ENCODE measurements at regions not wholly inside any gene's neighbourhood (a gene's known extent, or its start where the extent isn't known, plus 50 kb on each side); places are given as distances from the start of the nearest gene placed in this dataset.

- no peak for DNase-seq
- H3K4me3 ChIP-seq, result no peak overlapping the region
Observed at GRCh38 chr5:110063640-110064602, 374.2 kb downstream of the MAN2A1 start.

GRCh38 chr5:110064603-110065268, 375.0 kb downstream of the MAN2A1 start:
- H3K4me3 ChIP-seq, result no peak overlapping the region
- no peak for DNase-seq
- no peaks in the 10 kb centered on the region for H3K27me3 ChIP-seq
- H3K9me3 ChIP-seq, result peaks cover 6% of the 10 kb centered on the region; the same call in 1 of the 2 replicates
- no peaks in the 10 kb centered on the region for H3K36me3 ChIP-seq

More at GRCh38 chr5:110063640-110064602, 374.2 kb downstream of the MAN2A1 start:
- H3K36me3 ChIP-seq, result no peaks in the 10 kb centered on the region
- H3K9me3 ChIP-seq, result 0 out of 2 replicates have a peak, but pooled peaks cover 2% of the 10 kb centered on the region
- no peaks in the 10 kb centered on the region for H3K27me3 ChIP-seq

DNA sequence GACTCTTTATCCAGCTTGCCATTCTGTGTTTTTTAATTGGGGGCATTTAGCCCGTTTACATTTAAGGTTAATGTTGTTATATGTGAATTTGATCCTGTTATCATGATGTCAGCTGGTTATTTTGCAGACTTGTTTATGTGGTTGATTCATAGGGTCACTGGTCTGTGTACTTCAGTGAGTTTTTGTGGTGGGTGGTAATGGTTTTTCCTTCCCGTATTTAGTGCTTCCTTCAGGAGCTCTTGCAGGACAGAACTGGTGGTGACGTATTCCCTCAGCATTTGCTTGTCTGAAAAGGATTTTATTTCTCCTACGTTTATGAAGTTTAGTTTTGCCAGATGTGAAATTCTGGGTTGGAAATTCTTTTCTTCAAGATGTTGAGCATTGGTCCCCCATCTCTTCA, 381.1 kb downstream of the MAN2A1 start:
- Histone ChIP-seq H3K36me3 (no peaks in the 10 kb centered on the region), H3K4me3 (no peak overlapping the region), H3K9me3 (peaks cover 12% of the 10 kb centered on the region), H3K27me3 (no peaks in the 10 kb centered on the region)
- DNase-seq, result no peak

DNA sequence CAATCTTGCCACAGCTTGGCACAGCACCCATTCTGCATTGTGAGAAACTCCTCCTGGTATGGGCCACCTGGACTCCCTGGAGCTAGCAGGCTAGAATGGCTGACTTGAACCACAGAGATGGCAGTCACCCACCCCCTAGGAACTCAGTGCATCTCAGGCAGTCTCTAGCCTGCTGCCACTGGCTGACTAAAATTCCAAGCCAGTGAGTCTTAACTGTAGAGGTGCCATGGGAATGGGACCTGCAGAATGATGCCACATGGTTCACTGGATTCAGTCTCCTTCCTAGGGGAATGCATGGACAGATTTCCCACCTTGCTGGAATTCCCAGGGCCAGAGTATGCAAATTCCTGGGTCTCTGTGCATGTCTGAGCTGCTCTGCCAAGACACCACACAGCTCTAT, 382.9 kb downstream of the MAN2A1 start:
- Histone ChIP-seq H3K36me3 (no peaks in the 10 kb centered on the region), H3K4me3 (no peak overlapping the region), H3K9me3 (peaks cover 12% of the 10 kb centered on the region), H3K27me3 (no peaks in the 10 kb centered on the region)
- no peak for DNase-seq

DNA sequence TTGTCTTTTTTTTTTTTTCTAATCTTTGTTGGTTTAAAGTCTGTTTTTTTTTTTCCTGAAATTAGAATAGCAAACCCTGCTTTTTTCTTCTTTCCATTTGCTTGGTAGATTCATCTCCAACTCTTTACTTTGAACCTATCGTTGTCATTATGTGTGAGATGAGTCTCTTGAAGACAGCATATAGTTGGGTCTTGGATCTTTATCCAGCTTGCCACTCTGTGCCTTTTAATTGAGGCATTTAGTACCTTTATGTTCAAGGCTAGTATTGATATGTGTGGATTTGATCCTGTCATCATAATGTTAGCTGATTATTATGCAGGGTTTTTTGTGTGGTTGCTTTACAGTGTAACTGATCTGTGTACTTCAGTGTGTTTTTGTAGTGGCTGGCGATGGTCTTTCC, 383.8 kb downstream of the MAN2A1 start:
- peaks cover 12% of the 10 kb centered on the region for H3K9me3 ChIP-seq
- no peak overlapping the region for H3K4me3 ChIP-seq
- no peaks in the 10 kb centered on the region for H3K36me3 ChIP-seq
- H3K27me3 ChIP-seq, result no peaks in the 10 kb centered on the region
- DNase-seq, result no peak

DNA sequence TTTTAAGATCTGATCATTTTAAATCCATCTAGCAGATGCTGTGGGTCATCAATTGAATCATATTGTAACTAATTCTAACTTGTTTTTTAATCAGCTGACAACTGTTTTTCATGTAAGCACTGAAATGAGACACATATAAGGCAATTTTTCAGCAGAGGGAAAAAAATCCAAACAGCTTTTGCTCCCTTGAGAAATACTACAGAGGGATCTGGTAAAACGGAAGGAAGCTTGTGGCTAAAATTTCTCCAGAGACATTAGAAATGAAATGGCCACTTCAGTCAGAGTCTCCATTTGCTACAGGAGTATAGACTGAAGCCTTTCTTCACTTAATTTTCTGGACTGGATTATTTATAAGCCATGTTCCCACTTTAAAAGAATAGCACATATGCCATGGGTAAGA, 385.9 kb downstream of the MAN2A1 start:
- H3K27me3 ChIP-seq, result no peaks in the 10 kb centered on the region
- no peak for DNase-seq
- H3K9me3 ChIP-seq, result peaks cover 6% of the 10 kb centered on the region

GRCh38 chr5:110077147-110077546, 387.4 kb downstream of the MAN2A1 start:
- H3K4me3 ChIP-seq, result no peak overlapping the region
- H3K36me3 ChIP-seq, result no peaks in the 10 kb centered on the region
- no peak for DNase-seq
- 0 out of 2 replicates have a peak, but pooled peaks cover under 1% of the 10 kb centered on the region for H3K27me3 ChIP-seq
- peaks cover 6% of the 10 kb centered on the region for H3K9me3 ChIP-seq

More for the DNA sequence above, 385.9 kb downstream of the MAN2A1 start:
- Histone ChIP-seq H3K4me3 (no peak overlapping the region), H3K36me3 (no peaks in the 10 kb centered on the region)

DNA sequence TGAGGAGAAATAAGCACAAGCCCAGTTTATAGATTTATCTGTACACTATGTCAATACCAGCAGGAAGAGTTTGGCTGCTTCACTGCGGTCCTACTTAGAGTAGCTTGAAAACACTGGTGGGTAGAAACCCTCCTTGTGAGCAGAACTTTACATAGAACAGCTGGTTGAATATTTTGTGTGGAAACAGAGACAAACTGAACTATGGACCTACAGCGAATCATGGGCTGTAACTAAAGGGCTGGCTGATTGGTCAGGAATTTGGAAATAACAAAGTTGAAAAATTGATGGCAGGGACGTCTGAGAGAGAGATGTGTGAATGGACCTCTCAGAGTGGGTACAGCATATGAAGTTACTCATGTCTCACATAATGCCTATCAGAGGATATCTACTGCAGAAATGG, 392.5 kb downstream of the MAN2A1 start:
- no peaks in the 10 kb centered on the region for H3K36me3 ChIP-seq
- peaks cover 17% of the 10 kb centered on the region for H3K27me3 ChIP-seq
- no peaks in the 10 kb centered on the region for H3K9me3 ChIP-seq
- no peak overlapping the region for H3K4me3 ChIP-seq
- no peak for DNase-seq

DNA sequence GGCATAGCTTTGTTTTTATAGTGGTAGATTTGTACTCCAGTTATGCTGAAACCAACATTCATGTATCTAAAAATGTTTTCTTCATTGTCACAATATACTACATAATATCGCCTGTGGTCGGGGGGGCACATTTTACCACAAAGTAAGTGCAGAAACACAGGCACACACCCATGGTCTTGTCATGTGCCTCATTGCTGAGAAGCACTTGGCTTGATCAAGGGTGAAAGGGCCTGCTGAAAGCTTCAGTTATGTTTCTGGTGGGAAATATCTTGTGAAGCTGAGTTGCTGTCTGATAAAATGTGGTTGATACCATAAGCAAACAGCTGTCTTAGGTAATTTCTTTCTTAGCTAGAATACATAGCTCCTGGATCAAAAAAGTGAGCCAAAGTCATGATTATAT, 393.1 kb downstream of the MAN2A1 start:
- Histone ChIP-seq H3K27me3 (peaks cover 17% of the 10 kb centered on the region), H3K9me3 (no peaks in the 10 kb centered on the region), H3K4me3 (no peak overlapping the region), H3K36me3 (no peaks in the 10 kb centered on the region)
- DNase-seq, result no peak

DNA sequence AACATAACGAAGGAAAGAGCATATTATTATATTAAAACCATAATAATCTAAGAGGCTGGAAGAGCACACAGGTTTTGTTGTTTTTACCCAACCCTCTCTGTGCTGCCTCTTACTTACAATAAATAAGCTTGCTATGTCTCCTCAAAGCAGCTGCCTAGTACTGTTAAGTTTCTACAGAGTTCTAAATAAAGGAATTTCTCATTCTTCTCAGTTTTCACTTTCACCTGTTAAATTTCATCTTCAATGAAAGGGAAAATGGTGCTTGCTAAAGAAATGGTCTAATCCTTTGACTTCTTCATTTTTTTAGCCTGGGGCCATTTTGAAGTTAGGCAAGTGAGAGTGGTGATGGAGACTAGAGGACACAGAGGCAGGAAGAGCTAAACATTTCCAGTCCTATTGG, 396.1 kb downstream of the MAN2A1 start:
- H3K9me3 ChIP-seq, result no peaks in the 10 kb centered on the region
- no peaks in the 10 kb centered on the region for H3K36me3 ChIP-seq
- H3K27me3 ChIP-seq, result peaks cover 17% of the 10 kb centered on the region
- H3K4me3 ChIP-seq, result no peak overlapping the region
- no peak for DNase-seq

DNA sequence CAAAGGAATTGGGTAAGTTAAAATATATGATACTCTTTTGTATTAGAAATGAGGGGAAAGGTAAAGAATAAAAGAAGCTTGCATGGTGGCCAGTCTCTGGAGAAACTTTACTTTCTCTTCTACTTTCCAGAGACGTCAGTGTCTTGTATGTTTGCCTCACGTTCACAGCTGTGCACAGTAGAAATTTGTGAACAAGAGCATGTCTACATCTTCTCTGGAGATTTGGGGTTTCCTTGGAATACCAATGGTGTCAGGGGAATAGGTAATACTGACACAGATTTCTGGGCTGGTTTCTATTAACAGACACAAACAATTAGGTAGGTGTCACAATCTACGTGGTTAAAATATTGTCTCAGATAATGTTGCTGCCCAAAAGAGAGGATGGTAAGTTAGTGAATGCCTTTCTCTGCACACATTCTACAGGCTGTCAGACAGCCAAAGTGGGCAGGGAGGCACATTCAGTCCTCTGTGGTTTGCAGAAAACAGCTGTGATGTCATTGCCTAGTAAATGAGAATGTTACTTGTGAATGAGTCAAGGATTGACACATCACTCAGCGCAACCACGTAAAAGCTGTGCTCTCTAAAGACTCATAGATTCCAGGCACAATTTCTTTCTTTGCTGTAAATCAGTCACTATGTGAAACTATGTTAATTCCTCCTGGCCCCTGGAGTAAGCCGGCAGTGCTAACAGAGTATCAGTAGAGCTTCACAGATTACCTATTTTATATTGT, 397.1 kb downstream of the MAN2A1 start:
- peak; percentile 35 for DNase-seq
- Histone ChIP-seq H3K9me3 (no peaks in the 10 kb centered on the region), H3K27me3 (peaks cover 17% of the 10 kb centered on the region), H3K36me3 (no peaks in the 10 kb centered on the region), H3K4me3 (no peak overlapping the region)

DNA sequence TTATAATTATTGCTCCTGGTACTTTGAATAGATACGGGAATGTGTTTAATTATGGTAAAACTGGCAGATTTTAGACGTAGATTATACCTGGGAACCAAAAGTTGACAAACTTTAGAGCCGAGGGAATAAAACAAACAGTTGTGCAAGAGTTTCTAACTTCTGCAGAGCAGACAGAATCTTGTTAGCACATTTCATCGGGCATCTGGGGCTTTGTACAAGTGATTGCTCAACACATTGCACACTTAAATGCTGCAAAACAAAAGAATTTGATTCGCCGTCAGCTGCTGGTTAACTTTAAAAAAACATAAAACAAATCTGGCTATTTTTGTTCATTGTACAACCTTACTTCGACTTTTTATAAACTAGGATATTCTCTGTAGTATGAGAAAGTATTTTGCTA, 398.1 kb downstream of the MAN2A1 start:
- Histone ChIP-seq H3K4me3 (no peak overlapping the region), H3K9me3 (no peaks in the 10 kb centered on the region), H3K27me3 (peaks cover 10% of the 10 kb centered on the region; the same call in 1 of the 2 replicates), H3K36me3 (no peaks in the 10 kb centered on the region)
- no peak for DNase-seq

- DNase-seq, result no peak
- peaks cover 9% of the 10 kb centered on the region; the same call in 1 of the 2 replicates for H3K27me3 ChIP-seq
- no peaks in the 10 kb centered on the region for H3K36me3 ChIP-seq
- H3K4me3 ChIP-seq, result no peak overlapping the region
- no peaks in the 10 kb centered on the region for H3K9me3 ChIP-seq
Observed at GRCh38 chr5:110088676-110089436, 399.1 kb downstream of the MAN2A1 start.

DNA sequence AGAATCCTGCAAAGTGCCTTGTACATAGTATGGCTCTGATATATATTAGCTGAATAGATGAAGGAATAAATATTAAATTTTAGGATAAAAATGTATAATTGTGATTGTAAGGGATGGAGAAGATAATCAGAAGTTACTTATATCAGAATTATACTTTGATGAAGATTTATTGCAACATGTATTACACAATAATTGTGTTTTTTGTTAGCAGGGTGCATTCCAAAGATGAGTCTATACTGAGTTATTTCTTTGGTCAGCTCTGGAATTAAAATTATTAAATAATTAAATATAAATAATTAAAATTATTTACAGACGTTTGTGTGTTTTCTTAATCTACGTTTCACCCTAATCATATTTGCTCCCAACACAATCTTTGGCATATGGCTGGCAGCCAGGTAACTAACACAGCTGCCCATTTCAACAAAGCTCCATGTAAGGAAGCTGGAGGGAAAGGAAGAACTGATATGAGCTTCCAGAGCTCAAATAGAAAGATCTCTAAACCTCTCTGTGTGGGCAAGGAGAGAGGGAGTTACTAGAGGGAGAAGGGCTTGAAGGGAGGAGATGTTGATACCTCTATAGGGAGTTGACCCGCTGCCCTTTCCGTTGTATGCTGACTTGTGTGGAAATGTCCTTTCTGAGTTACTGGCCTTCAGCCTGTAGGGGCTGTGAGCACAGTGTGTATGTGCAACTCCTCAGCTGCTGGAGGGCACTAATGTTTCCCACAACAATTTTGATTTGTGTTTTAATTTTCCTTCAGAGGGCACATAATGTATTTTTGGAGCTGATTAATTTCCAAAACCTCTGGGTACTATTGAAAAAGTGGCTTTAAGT, 403.4 kb downstream of the MAN2A1 start:
- no peak overlapping the region for H3K4me3 ChIP-seq
- no peaks in the 10 kb centered on the region; the same call in 1 of the 2 replicates for H3K9me3 ChIP-seq
- H3K36me3 ChIP-seq, result no peaks in the 10 kb centered on the region
- DNase-seq, result no peak
- no peaks in the 10 kb centered on the region for H3K27me3 ChIP-seq

DNA sequence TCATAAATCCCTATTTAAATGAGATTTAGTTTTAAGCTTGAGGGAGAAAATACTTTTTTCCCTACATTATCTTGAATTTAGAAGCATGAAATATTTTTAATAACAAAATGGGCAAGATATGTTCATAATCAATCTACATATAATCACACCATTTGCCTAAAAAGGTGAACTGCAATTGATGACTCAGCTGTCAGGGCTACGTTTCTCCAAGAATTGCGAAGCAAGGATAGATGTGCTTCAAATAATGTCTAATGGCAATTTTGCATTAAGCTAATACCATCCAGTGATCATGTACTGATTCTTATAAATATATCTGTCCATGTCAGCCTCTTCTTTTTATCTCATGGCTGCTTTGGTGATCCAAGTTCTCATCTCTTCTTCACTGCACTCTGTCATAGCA, 404.4 kb downstream of the MAN2A1 start:
- H3K27me3 ChIP-seq, result no peaks in the 10 kb centered on the region
- DNase-seq, result no peak
- no peak overlapping the region for H3K4me3 ChIP-seq
- no peaks in the 10 kb centered on the region for H3K36me3 ChIP-seq
- no peaks in the 10 kb centered on the region; the same call in 1 of the 2 replicates for H3K9me3 ChIP-seq
